ENCODE measurements at regions not wholly inside any gene's neighbourhood (a gene's known extent, or its start where the extent isn't known, plus 50 kb on each side); places are given as distances from the start of the nearest gene placed in this dataset.

DNA sequence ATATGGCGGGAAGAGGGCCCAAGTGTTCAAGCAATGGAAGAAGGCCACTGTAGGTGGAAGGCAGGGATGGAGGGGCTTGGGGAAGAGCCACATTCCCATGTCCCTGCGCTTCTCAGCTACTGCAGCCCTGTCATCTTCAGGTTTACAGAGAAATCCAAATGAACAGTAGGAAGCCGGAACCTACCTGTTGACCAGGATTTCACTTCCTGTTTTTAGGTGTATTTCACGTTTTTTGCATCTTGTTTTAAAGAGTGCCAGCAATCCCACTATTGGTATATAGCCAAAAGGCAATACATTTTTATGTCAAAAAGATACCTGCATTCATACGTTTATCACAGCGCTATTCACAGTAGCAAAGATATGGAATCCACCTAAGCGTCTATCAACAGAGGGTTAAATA is 159.2 kb downstream of the SLC35B3 start:
- DNase-seq (ENCODE audit: low read depth in 3 of 3): no peak

DNA sequence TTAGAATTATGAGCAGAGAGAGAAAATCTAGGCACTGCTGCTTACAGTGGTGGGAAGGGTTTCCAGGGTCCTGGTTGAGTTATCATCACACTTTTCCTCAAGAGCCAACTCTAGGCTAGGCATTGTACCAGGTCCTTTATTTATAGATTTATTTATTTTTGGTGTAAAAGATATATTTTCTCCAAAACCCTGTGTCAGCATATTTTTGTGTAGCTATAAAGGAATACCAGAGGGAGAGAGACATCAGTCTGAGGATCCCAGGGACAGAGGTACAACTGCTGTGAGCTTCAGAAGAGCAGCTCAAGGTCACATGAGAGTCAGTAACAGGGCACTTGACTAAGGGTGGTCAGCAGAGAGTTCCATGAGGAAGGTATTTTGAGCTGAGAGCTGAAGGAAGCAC is 159.7 kb downstream of the SLC35B3 start:
- no peak for DNase-seq (ENCODE audit: low read depth in 3 of 3)

- DNase-seq (ENCODE audit: low read depth in 3 of 3): no peak
These were observed 161.1 kb downstream of the SLC35B3 start for GRCh38 chr6:8274226-8274625.

GRCh38 chr6:8269872-8270454 is 165.4 kb downstream of the SLC35B3 start:
- DNase-seq (ENCODE audit: low read depth in 3 of 3): no peak

DNA sequence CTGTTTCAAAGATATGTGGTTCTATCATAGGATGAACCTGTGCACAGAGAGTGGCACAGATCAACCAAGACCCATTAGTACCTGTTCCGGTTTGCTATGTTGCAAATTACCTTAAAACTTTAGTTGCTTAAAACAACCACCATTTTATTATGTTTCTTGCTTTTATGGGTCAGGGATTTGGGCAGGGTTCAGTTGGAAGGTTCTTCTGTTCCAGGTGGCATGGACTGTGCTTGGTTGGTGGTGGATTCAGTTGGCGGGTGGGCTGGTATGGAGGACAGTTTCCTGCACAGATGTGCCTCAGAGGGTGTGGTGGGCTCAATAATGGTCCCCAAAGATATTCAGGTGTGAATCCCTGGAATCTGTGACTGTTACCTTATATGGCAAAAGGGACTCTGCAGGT is 166.3 kb downstream of the SLC35B3 start:
- DNase-seq (ENCODE audit: low read depth in 3 of 3): no peak

DNA sequence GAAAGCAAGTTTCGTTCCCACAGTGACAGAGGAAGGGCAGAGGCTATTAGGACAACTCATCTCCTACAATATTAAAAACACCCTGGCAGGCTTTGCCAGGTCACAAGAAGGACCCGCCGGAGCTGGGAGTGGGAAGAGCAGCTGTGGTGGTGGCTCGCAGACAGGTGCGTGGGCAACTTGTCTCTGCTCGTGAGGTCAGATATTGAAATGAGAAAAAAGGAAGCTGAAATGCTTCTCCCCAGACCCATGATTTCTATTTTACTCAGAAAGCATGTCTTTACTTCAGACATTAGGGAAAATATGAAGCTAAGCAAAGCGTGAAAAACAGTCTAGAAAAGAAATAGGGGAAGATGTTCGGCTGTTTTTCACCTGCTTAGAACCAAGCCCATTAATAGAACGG is 166.3 kb upstream of the EEF1E1 start:
- DNase-seq (ENCODE audit: low read depth in 3 of 3): no peak

GRCh38 chr6:8268156-8268555 is 165.8 kb upstream of the EEF1E1 start:
- DNase-seq (ENCODE audit: low read depth in 3 of 3): no peak

DNA sequence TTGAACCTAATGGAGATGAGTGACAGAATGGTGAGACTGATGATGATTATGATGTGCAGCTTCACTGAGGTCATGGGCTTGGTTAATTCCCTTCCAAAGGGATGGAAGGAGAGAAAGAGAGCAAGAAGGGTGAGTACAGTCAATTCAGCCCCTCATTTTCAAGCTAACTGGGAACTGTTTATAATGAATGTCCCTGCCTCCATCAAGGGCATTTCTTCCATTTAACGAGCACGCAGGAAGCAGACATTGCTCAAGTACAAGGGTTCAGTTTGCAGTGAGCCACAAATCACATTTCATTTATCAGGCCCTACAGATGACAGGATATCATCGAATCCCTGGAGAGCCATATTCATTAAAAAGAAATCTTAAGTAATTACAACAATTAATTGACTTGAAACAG is 158.3 kb upstream of the EEF1E1 start:
- DNase-seq (ENCODE audit: low read depth in 3 of 3): no peak

DNA sequence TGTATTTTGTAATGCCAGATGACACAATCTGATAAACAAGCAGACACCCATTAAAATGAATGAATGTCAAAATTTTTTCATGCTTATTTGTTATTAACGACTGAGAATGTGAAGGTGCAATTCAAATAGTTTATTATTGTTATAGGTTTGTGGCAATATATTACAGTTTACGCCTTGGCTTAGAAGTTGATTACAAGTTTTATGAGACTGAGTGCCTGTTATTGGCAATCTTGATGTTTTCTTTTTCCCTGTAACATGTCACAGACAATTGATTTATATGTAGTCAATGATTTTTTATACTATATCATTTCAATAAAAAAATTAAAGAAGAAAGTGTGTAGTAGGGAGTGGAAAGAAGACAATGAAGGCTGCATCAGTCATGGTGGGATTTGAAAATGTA is 144.1 kb upstream of the EEF1E1 start:
- no peak for DNase-seq (ENCODE audit: low read depth in 3 of 3)

DNA sequence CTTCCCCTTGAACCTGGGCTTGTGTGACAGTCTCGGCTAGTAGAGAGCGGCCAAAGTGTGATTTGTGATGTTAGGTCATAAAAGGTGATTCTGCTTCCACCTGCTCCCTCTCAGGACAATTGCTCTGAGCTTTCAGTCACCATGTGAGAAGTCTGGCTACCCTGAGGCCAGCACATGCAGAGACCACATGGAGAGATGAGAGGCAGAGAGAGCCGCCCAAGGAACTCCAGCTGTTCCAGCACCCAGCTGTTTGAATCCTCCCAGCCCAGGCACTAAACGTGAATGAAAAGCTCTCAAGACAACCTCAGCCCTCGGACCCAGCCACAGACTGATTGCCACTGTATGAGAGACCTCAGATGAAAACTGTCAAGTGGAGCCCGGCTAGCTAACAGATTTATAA is 143.4 kb upstream of the EEF1E1 start:
- DNase-seq (ENCODE audit: low read depth in 3 of 3): no peak

GRCh38 chr6:8243475-8243874 is 141.1 kb upstream of the EEF1E1 start:
- no peak for DNase-seq (ENCODE audit: low read depth in 3 of 3)

DNA sequence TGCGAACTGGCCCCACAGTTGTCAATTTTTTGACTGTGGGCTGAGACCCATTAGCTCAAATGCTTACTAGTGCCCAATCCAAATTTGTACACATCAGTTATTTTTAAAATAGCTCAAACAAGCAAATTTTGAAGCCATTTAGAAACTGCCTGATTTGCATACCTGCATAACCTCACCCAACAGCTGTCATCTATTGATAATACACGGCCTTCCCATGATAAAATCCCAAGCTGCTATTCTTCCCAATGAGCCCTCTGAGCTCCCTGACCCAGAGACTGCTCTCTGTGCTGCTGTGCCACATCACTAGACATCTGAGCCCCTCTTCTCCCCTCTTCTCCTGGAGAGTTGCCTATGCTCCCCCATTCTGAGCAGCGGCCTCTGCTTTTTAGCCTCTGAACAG is 140.5 kb upstream of the EEF1E1 start:
- DNase-seq (ENCODE audit: low read depth in 3 of 3): no peak

DNA sequence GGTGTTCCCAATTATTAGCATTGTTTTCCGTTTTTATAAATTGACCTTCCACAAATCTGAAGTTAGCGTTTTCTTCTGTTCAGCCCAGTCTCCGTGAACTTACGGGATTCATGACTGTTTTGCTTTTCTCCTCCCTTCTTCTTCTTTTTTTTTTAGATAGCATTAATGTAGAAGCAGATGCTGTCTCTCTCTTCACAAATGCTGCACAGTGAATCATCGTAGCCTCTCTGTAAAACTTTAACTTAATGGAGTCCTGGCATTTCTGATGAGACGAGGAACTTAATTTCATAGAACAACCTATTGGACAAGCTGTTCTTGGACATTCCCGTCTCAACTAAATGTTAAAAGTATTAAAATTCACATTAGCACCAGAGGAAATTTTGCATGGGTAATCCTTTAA is 138.0 kb upstream of the EEF1E1 start:
- no peak for DNase-seq (ENCODE audit: low read depth in 3 of 3)

- DNase-seq (ENCODE audit: low read depth in 3 of 3): no peak
These were observed 136.7 kb upstream of the EEF1E1 start for GRCh38 chr6:8238773-8239683.

DNA sequence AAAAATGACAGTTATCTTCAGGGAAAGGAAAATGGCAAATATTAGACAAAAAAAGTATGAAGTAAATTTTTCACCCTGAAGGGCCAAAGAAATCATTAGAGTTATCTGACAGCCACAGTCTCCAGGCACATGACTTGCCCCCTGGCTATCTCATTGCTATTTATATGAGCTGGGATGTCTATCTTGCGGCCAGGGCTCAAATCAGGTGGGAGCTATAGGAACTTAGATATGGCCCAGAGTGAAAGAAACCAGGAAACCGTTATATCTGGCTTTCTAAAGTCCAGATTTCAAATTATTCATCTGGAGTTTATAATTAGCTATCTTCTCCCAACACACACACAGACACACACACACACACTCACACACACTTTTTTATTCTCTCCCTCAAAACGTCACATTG is 135.3 kb upstream of the EEF1E1 start:
- no peak for DNase-seq (ENCODE audit: low read depth in 3 of 3)

GRCh38 chr6:8236956-8237355 is 134.6 kb upstream of the EEF1E1 start:
- DNase-seq (ENCODE audit: low read depth in 3 of 3): no peak

DNA sequence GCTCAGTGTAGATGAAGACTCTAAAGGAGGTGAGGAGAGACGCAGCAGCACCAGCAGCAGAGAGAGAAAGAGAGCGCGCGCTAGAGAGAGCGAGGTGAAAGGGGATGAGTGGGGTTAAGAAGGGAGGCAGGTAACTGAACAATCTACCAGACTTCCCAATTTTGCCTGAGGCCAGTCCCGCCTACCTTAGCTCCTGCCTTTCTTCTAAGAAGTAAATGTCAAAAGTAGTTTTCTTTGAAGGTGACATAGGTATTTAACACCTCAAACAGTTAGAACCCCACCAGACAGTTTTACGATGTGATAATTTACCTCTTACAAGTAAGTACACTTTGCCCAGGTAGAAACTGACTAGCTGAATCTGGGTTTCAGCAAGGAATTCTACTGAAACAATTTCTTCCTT is 132.0 kb upstream of the EEF1E1 start:
- DNase-seq (ENCODE audit: low read depth in 3 of 3): no peak

DNA sequence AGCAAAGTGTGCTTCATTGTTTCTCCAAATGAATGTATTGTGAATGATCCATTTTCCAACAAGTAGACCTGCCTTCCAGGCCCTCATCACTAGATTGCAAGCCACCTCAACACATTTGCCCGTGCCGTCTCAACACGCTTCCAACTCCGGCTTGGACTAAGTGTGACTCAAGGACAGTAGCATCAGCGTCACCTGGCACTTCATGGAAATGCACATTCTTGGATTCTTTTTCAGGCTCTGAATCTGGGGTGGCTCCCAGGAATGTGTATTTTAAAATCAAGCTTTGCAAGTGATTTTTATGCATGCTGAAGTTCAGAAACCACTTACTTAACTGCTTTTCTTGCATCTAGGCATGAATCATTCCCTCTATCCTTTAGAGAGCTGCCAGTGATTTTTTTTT is 129.6 kb upstream of the EEF1E1 start:
- no peak for DNase-seq (ENCODE audit: low read depth in 3 of 3)

- DNase-seq (ENCODE audit: low read depth in 3 of 3): no peak
These were observed 127.8 kb upstream of the EEF1E1 start for GRCh38 chr6:8229915-8230756.

DNA sequence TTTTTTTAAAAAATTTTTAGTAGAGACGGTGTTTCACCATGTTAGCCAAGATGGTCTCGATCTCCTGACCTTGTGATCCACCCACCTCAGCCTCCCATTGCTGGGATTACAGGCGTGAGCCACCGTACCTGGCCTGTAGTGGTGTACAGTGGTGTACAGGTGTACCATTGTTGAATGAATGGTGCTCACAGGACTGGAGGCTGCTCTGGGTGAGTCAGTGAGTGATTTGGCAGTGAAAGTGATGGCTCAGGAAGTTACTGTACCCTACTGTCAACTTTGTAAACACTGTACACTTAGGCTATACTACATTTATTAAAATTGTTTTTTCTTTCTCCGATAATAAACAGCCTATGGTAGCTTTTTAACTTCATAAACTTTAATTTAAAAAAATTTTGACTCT is 122.8 kb upstream of the EEF1E1 start:
- DNase-seq (ENCODE audit: low read depth in 3 of 3): no peak

DNA sequence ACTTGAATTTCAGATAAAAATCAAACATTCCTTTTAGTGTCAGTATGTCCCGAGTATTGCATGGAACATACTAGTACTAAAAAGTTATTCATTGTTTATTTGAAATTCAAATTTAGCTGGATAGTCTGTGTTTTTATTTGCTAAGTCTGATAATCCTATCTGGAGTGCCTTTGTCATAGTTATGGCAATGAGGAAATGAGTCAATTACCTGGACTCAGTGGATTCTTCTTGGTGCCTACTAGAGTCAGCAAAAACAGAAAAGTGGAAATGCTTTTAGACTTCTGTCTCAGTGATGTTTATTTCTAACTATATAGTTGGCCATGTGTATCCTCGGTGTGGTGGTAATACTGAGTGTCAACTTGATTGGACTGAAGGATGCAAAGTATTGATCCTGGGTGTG is 121.3 kb upstream of the EEF1E1 start:
- no peak for DNase-seq (ENCODE audit: low read depth in 3 of 3)

GRCh38 chr6:8219352-8219943 is 117.1 kb upstream of the EEF1E1 start:
- peak in 1 of 3 experiments; percentile 3 for DNase-seq (ENCODE audit: low read depth in 3 of 3)
